ENCODE measurements at regions not wholly inside any gene's neighbourhood (a gene's known extent, or its start where the extent isn't known, plus 50 kb on each side); places are given as distances from the start of the nearest gene placed in this dataset.

DNA sequence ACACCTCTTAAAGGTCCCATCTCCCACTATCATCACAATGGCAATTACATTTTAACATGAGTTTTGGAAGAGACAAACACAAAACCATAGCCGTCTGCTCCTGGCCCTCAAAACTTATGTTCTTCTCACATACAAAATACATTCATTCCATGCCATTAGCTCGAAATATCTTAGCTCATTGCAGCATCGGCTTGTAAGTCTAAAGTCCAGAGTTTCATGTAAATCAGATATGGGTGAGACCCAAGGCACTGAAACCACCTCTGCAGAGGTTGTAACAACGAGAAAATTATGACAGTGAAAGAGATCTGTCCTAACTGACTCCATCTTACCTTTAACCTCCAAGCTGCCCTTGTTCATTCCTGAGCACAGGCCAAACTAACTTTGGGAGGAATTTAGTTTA, 635.0 kb upstream of the SPRY2 start:
- TF ChIP-seq, protein P1, sequence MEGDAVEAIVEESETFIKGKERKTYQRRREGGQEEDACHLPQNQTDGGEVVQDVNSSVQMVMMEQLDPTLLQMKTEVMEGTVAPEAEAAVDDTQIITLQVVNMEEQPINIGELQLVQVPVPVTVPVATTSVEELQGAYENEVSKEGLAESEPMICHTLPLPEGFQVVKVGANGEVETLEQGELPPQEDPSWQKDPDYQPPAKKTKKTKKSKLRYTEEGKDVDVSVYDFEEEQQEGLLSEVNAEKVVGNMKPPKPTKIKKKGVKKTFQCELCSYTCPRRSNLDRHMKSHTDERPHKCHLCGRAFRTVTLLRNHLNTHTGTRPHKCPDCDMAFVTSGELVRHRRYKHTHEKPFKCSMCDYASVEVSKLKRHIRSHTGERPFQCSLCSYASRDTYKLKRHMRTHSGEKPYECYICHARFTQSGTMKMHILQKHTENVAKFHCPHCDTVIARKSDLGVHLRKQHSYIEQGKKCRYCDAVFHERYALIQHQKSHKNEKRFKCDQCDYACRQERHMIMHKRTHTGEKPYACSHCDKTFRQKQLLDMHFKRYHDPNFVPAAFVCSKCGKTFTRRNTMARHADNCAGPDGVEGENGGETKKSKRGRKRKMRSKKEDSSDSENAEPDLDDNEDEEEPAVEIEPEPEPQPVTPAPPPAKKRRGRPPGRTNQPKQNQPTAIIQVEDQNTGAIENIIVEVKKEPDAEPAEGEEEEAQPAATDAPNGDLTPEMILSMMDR (IDR thresholded peaks at IDR 0.05), result no peak
- H3K4me1 ChIP-seq (ENCODE audit: low read depth), result no peaks in the 10 kb centered on the region

DNA sequence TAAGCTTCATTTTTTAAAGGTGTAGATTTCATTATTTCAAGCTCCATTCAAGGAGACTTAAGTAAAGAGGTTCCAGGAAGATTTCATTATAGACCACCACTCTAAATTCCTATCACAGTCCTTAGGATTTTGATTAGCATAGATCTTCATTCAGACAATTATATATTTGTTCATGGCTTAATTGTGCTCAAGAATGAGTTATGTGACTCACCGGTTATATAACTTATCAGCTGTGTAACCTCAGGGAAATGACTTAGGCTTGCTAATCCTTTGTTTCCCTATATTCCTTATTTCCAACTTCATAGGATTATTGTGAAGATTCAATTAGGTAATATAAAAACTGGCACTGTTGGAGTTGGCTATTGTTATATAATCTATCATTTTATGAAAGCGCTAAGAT, 632.8 kb upstream of the SPRY2 start:
- intact Hi-C loops (cut with DNase I, micrococcal nuclease), result no loop called here
- DNase-seq, result no peak
- Histone ChIP-seq H3K4me1 (ENCODE audit: low read depth) (no peaks in the 10 kb centered on the region), H3K36me3 (ENCODE audit: low read depth) (no peaks in the 10 kb centered on the region), H3K9me3 (no peaks in the 10 kb centered on the region), H3K4me3 (no peak overlapping the region)
- TF ChIP-seq, protein P1 (IDR thresholded peaks at IDR 0.05), result no peak
- ATAC-seq, result no peak

More for the DNA sequence above, 635.0 kb upstream of the SPRY2 start:
- intact Hi-C loops (cut with DNase I, micrococcal nuclease), result no loop called here
- no peak for DNase-seq
- ATAC-seq, result peak; percentile 17
- no peak overlapping the region for H3K4me3 ChIP-seq
- H3K36me3 ChIP-seq (ENCODE audit: low read depth), result no peaks in the 10 kb centered on the region
- H3K9me3 ChIP-seq, result no peaks in the 10 kb centered on the region

DNA sequence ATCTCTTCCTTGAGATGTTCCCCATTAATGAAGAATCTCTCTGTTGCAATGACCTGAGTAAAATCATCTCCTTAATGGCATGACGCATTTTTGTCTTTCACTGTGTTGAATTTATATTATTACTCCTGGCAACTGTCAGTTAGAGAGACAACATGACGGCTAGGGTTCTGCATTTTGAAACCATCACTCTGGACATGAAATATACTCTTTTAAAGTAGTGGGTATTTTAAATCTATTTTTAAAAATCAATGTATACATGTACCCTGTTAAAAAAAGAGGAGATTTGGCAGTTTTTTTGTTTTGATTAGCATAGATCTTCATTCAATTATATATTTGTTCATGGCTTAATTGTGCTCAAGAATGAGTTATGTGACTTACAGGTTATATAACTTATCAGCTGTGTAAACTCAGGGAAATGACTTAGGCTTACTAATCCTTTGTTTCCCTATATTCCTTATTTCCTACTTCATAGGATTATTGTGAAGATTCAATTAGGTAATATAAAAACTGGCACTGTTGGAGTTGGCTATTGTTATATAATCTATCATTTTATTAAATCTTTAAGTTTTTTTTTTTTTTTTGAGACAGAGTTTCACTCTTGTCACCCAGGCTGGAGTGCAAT, 632.0 kb upstream of the SPRY2 start:
- ATAC-seq (no peak), DNase-seq (no peak)
- no peak overlapping the region for H3K4me3 ChIP-seq
- no peaks in the 10 kb centered on the region for H3K9me3 ChIP-seq
- H3K36me3 ChIP-seq (ENCODE audit: low read depth), result no peaks in the 10 kb centered on the region
- intact Hi-C loops (cut with DNase I, micrococcal nuclease), result no loop called here
- no peaks in the 10 kb centered on the region for H3K4me1 ChIP-seq (ENCODE audit: low read depth)
- TF ChIP-seq, protein P1 (IDR thresholded peaks at IDR 0.05), result no peak

DNA sequence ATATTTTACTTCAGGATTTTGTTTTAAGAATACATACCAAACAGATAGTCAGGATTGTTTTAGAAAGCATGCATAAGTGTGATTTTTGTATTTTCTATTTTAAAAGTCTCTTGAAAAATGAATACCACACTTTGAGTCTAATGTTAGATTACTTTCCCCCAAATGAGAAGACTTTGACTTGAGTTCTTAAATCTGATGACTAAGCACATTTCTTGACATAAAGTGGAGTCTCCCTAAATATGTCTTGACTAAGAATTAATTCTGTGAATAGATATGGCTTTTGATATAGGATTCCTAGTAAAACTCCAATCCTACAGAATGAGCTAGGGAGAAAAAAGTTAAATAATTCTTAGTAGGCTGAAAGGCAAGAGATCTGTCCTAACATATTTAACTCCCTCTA, 624.2 kb upstream of the SPRY2 start:
- intact Hi-C loops (cut with DNase I, micrococcal nuclease), result no loop called here
- no peaks in the 10 kb centered on the region for H3K36me3 ChIP-seq (ENCODE audit: low read depth)
- TF ChIP-seq, protein P1 (IDR thresholded peaks at IDR 0.05), result no peak
- H3K4me3 ChIP-seq, result no peak overlapping the region
- H3K4me1 ChIP-seq (ENCODE audit: low read depth), result no peaks in the 10 kb centered on the region
- ATAC-seq, result no peak
- DNase-seq, result no peak
- H3K9me3 ChIP-seq, result no peaks in the 10 kb centered on the region

DNA sequence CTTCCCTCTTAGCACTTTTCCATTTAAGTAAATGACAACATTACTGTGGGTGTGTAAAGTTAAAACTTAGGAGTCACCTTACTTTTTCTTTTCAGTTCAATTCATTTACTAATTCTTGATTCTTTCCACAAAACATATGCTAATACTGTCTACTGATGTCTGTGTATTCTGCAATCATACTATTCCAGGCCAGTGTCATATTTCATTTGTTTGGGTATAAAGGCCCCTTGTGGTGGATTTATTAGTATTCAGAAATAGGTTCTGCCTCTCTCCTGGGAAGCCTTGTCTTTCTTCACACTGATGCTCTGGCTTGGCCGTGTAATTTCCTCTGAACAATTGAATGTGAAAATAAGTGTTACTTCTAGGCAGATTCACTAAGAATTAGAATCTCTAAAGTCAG, 621.9 kb upstream of the SPRY2 start:
- Histone ChIP-seq H3K4me3 (no peak overlapping the region), H3K4me1 (ENCODE audit: low read depth) (no peaks in the 10 kb centered on the region), H3K9me3 (no peaks in the 10 kb centered on the region), H3K36me3 (ENCODE audit: low read depth) (no peaks in the 10 kb centered on the region)
- no peak for DNase-seq
- no peak for ATAC-seq
- TF ChIP-seq, protein P1 (IDR thresholded peaks at IDR 0.05), result no peak
- intact Hi-C loops (cut with DNase I, micrococcal nuclease), result no loop called here

DNA sequence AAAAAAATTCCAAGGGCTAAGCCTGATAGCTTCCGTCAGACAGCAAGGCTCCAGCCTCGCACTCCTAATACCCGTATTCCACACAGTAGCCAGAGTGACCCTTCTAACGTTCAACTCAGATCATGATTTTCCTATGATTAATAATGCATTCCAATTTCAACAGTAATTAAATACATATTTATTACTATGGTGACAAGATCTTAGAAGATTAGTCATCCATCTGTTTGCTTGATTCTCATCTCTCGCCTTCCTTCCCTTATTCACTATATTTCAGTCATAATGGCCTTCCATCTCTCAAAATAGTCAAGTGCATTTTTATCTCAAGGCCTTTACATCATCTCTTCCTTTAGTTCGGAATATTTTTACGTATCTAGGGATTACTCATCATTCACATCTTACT, 621.2 kb upstream of the SPRY2 start:
- no peaks in the 10 kb centered on the region for H3K9me3 ChIP-seq
- ATAC-seq (no peak), DNase-seq (no peak)
- H3K4me1 ChIP-seq (ENCODE audit: low read depth), result no peaks in the 10 kb centered on the region
- intact Hi-C loops (cut with DNase I, micrococcal nuclease), result no loop called here
- TF ChIP-seq, protein P1 (IDR thresholded peaks at IDR 0.05), result no peak
- H3K36me3 ChIP-seq (ENCODE audit: low read depth), result no peaks in the 10 kb centered on the region
- no peak overlapping the region for H3K4me3 ChIP-seq

All from mucosa of descending colon (tissue), 3 donors.